Right renal cortex interstitium (tissue), 3 donors: ENCODE measurements at regions not wholly inside any gene's neighbourhood (a gene's known extent, or its start where the extent isn't known, plus 50 kb on each side); places are given as distances from the start of the nearest gene placed in this dataset.

Experiments
- DNase-seq, 3 donors: peaks; one replicate each; pipeline ENCODE4 v3.0.0-alpha.2; 2013; ENCODE audit warnings: low read depth in 3 of 3, low spot score in 2 of 3

DNA sequence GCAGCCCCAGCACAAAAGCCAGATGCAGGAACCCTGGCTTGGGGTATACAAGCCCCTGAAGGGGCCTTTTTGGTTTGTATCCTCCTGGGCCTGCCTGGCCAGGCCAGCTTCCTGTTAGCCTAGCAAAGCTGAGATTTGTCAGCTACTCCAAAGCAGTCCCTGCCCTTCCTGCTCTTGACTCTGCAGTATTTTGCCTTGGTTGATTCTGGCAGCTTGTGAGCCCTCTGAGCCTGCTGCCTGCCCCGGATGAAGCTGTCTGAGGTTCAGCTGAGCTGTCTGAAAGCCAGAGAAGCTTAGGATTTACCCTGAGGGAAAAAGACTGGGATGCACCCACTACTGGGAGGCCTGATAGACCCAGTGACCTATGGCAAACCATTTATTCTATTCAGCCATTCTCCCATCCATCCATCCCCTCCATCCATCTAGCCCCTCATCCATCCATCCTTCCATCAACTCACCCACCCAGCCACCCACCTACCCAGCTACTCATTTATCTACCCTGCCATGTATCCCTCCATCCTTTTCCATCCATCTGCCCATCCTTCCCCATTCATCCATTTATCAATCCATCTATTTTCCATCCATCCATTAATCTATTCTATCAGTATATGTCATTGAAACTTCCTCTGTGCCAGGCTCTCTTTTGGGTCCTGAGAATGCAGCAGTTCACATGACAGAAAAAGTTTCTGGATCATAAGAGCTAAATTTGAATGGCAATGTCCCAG lies 307.5 kb downstream of the DHX35 start:
- DNase-seq, result no peak

DNA sequence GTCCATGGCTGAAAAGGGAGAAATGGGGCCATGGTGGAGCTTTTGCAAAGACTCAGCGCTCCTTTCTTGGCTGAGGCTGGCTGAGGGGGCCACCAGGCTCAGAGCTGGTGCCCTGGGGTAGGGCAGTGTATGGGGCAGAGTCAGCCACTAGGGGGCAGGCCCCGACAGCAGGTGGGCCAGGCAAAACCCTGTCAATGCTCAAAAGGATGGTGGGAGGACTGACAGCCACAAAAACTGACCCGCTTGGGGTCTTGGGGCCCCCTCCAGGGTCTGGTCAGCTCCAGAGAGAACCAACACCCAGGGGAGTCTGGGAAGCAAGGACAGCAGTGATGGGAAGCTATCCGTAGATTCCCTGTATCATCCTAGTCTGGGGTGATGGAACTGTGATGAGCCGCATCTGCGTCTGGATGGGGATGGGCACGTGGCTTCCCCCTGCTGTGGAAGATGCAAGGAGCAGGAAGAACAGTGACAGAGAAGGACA lies 306.9 kb downstream of the DHX35 start:
- no peak for DNase-seq

- DNase-seq, result no peak
These were observed 306.4 kb downstream of the DHX35 start for GRCh38 chr20:39268491-39268951.

GRCh38 chr20:39266989-39267388 lies 304.8 kb downstream of the DHX35 start:
- no peak for DNase-seq

GRCh38 chr20:39264506-39265172 lies 302.5 kb downstream of the DHX35 start:
- no peak for DNase-seq

- DNase-seq, result no peak
These were observed 300.9 kb downstream of the DHX35 start for GRCh38 chr20:39263076-39263475.

DNA sequence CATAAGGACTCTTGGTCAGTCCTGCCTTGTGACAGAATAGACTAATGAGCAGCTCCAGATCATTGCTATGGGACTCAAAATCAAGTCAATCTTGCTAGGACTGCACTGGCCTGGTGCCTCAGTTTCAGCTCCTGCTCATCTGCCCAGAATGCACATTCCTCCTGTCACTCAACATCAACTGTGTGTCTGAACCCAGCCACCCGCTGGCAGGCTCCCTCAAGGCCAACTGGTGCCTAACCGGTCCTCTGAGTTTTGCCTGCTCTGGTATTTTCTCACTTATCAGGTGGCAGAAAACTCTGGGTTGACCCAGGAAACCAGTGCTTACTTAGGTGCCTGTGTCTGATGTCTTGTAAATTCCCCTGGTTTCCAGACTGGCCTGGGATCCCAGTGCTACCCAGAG lies 297.7 kb downstream of the DHX35 start:
- DNase-seq, result no peak

GRCh38 chr20:39259010-39259803 lies 297.1 kb downstream of the DHX35 start:
- no peak for DNase-seq

DNA sequence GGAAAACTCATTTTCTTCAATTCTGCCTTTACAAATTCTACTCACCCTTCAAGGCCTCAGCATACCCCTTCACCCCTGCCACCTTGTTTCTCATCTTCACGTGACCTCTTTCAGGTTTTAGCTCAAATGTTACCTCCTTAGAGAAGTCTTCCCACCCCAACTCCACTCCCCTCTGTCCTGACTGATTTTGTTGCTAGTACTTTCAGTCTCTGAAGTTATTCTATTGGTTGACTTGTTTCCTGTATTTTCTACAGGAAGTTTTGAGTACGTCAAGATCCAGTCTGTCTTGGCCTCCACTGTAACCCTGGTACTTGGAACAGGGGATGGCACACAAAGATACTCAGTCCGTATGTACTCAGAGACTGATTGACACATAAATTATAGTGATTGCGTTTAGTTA lies 296.1 kb downstream of the DHX35 start:
- DNase-seq, result no peak

DNA sequence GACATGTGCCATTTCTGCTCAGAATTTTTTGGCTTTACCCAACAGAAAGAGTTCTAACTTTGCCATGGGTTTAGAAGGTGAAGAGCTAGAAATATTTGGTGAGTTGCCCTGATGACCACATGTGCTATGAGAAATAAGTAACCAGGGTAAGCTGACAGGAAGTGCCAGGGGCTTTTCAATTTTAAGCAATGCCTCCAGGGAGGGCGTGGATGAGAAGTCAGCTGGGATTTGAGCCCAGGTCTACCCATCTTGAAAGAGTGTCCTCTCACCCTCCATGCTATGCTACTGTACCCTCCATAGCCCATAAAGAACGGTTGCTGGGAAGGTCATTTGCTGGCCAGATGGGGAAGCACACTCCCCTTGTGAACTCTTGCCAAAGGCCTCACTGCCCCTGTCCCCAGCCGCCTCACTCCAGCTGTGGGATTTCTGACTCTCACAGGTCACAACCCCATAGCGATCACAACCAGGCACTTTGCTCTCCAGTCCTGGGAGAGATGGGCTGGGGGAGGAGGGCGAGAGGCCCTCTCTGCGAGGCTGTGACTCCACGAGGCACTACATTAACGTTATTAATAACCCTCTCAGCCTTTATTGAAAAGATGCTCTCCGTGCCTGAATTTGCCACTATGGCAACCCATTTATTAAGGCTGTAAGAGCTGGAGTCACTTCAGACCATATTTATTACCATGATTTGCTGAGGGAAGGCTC lies 291.1 kb downstream of the DHX35 start:
- no peak for DNase-seq

DNA sequence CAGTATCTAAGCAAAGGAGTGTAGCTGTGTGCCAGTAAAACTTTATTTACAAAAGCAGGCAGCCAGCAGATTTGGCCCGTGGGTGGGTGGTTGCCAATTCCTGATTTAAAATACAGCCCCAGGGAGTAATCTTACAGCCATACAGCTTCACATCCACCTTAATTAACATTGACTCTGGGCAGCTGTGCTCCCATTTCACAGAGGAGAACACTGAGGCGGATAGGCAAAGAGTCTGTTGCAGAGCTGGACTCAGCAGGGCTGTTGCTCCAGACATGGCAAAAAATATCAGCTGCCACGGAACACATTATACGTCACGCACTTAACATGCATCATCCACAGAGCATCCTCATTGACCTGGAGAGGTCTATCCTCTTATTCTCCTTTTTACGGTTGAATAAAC lies 289.9 kb downstream of the DHX35 start:
- DNase-seq, result no peak

DNA sequence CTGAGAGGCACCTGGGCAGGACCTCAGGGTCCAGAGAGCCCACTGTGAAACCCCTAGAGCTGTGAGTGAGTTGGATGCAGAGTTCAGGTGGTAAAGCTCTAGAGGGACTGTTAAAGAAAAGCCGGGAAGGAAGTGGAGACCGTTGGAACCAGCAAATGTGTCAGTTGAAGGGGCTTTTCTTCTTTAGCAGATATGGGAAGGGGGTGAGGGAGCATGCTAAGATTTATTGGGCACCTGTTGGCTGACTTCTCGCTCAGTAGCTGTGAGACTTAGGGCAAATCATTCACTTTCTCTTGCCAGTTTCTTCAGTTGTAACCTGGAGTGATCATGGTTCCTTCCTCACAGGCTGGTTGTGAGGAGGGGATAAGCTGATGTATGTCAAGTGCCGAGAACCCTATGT lies 287.7 kb downstream of the DHX35 start:
- no peak for DNase-seq

DNA sequence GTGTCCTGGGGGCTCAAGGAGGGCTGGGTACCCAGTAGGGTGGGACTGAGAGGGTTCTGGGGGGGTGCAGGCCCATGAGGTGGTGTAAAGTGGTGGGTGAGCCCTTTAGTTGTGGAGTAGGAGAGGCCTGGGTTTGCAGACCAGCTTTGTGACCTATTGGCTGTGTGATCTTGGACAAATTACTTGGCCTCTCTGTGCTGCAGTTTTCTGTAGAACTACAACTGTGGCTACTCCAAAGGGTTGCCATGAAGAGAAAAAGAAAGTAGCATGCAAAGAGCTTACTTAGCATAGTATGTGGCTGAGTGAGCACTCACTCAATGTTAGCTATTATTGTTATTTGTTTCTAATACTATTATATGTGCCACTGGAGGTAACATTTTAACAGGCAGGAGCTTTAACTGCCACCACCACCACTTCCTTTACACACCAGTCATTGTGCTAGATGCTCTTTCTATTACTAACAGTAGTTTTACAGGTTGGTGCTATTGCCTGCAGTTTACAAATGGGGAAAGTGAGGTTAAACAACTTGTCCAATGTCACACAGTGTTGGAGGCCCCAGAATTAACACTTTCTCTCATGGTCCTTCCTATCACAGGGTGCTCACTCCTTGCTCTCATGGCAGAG lies 286.8 kb downstream of the DHX35 start:
- no peak for DNase-seq

- no peak for DNase-seq
These were observed 286.2 kb downstream of the DHX35 start for GRCh38 chr20:39248171-39248861.

DNA sequence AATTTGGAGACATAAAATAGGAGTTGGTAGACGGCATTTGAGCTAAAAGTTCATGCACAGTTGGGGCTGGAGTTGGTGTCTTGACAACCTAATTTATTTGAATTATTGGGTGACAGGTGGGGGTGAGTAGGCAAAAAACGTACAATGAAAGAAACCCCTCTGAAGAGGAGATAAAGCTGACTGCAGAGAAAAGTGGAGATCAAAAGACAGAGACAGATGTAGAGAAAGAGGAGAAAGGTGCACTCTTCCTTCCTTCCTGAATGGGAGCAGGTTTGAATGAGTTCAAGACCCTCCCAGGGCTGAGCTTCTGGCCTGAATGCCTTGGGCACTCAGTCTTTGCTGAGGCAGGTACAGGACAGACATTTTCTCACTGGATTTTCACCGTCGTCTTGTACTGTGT lies 284.3 kb downstream of the DHX35 start:
- DNase-seq, result no peak

DNA sequence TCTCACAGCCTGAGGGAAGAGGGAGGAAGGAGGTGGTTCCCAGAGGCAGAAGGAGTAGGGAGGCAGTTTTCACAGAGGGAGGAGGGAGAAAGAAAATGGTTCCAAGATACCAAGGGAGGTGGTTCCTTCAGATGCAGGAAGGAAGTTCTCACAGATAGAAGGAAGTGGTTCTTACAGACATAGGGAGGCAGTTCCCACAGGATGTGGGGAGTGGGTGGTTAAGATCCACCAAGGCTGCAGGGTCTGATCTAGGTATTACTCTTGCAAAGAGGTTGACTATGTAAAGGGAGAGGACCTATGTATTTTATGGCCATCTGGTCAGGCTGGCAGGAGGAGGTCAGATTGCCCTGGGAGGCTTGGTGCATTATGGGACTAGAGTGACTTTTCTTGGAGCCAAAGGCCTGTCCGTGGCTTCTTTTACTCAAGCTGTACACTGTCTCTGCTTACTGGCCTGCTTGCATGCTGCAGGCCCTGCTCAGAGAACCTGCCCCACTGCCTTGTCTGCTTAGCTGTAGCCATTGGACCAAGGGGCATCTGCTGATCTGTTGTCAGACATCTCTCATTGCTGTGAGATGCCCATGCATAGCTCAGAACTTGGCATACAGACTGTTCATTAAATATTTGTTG lies 283.7 kb downstream of the DHX35 start:
- no peak for DNase-seq

GRCh38 chr20:39243962-39244361 lies 281.8 kb downstream of the DHX35 start:
- DNase-seq, result no peak

DNA sequence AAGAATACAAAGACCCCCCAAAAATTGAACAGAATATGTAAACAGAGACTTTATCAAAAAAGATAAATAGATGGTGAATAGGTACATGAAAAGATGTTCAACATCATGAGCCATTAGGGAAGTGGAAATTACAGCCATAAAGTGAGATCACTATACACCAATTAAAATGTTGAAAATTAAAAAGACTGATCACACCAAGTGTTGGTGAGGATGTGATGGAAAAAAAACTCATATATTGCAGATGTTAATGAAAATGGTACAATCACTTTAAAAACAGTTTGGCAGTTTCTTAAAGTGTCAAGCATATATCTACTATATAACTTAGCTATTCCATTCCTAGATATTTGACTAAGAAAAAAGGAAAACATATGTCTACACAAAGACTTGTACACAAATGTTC lies 280.5 kb downstream of the DHX35 start:
- DNase-seq, result no peak

DNA sequence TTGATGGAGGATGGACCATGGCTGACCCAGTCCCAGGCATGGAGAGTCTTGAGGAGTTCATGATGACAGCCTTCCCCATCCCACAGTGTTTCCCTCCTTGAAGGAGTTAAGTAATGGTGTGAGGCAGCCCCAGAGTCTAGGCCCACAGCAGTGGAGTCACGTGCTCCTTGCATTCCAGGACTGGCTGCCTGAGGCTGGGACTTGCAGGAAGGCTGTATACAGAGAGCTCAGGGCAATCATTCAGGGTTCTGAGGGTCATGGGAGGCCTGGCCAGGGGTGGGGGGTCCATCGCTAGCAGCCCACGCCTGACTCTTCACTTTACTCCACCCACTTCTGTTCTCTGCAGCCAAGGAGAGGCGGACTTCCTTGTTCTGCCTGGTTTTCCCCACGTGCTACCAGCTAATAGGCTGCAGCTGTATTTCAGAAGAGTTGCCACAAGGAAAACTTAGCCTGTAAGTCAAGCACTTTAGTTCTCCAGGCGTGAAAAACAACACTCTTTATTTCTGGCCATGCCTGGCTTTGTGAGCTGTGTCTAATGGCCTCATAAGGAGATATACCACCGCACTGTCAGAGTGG lies 272.5 kb downstream of the DHX35 start:
- no peak for DNase-seq
